ENCODE measurements at regions not wholly inside any gene's neighbourhood (a gene's known extent, or its start where the extent isn't known, plus 50 kb on each side); places are given as distances from the start of the nearest gene placed in this dataset.
A peak's percentile ranks its signal among the peaks of the same experiment; 100 is the strongest.
"Not testable (repeated sequence)": the region's sequence is repeated elsewhere in the genome, so short reads cannot be mapped to it uniquely, and the experiment has no call there.

DNA sequence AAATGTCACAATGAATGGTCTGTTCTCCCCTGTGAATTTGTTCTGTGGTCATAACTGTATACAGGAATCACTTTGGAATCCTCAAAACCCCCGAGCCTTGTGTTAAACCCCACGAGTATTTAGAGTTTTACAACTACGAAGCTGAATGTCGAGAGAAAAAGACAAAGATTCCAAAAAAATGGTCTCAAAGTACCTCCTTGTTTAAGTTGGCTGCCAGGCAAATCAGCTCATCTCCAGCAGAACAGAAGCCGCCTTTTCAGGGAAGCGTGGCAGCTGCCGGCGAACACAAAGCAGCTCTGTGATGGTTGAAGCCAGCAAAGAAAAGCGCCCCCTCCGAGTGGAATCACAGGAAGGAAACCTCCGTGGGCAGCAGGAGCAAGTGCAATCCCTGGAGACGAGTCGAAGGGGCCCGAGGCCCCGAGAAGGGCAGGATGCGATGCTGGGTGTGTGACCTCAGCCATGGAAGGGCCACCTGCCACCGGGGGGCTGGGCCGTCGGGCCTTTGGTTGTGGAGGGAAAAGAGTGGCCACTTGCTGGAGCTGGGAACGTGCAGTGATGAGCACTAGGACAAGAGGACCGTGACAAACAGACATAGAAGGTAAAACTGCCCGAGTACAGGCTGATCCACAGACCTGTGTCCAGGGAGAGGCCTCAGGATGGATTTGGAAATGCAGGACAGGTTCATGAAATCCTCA is 706.4 kb downstream of the SEMA5A start:
- Histone ChIP-seq H3K36me3 (ENCODE audit: control insufficient read depth, insufficient read depth, low read length, severe bottlenecking) (no peaks in the 10 kb centered on the region), H3K9me3 (ENCODE audit: control insufficient read depth, low read length) (no peaks in the 10 kb centered on the region), H3K27me3 (replicated peaks; ENCODE audit: control insufficient read depth, insufficient read depth, low read length) (no peaks in the 10 kb centered on the region), H3K4me3 (ENCODE audit: low read length) (no peak overlapping the region), H3K4me1 (ENCODE audit: control insufficient read depth, insufficient read depth, low read length) (peaks cover 16% of the 10 kb centered on the region), H3K9ac (ENCODE audit: low read length) (no peak overlapping the region)
- no peak for DNase-seq (ENCODE audit: low read depth)

DNA sequence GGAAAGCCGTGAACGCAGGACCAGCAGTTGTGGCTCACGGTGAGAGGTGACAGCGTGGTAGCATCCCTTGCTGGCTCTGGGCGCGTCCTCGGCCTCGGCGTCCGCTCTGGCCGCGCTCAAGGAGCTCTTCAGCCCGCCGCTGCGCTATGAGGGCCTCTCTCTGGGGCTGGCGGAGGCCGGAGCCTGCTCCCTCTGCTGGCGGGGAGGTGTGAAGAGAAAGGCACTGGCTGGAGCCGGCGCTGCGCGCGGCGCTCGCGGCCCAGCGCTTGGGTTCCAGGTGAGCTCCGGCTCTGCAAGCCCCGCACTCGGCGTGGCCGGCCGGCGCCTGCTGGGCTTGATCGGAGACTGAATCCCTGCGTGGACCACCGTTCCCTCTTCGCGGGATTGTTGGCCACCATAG is 705.6 kb downstream of the SEMA5A start:
- Histone ChIP-seq H3K4me3 (ENCODE audit: low read length) (no peak overlapping the region), H3K9me3 (ENCODE audit: control insufficient read depth, low read length) (no peaks in the 10 kb centered on the region), H3K4me1 (ENCODE audit: control insufficient read depth, insufficient read depth, low read length) (peaks cover 22% of the 10 kb centered on the region), H3K36me3 (ENCODE audit: control insufficient read depth, insufficient read depth, low read length, severe bottlenecking) (no peaks in the 10 kb centered on the region), H3K27me3 (replicated peaks; ENCODE audit: control insufficient read depth, insufficient read depth, low read length) (no peaks in the 10 kb centered on the region), H3K9ac (ENCODE audit: low read length) (no peak overlapping the region)
- no peak for DNase-seq (ENCODE audit: low read depth)

DNA sequence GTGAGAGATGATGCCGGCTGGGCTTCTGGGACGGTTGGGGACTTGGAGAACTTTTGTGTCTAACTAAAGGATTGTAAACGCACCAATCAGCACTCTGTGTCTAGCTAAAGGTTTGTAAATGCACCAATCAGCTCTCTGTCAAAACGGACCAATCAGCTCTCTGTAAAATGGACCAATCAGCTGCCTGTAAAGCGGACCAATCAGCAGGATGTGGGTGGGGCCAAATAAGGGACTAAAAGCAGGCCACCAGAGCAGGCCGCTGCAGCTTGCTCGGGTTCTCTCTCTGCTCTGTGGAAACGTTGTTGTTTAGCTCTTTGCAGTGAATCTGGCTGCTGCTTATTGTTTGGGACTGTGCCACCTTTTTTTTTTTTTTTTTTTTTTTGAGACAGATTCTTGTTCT is 705.1 kb downstream of the SEMA5A start:
- not testable (repeated sequence) for H3K9me3 ChIP-seq (ENCODE audit: control insufficient read depth, low read length); H3K27me3 ChIP-seq (replicated peaks; ENCODE audit: control insufficient read depth, insufficient read depth, low read length); DNase-seq (ENCODE audit: low read depth); H3K9ac ChIP-seq (ENCODE audit: low read length); H3K36me3 ChIP-seq (ENCODE audit: control insufficient read depth, insufficient read depth, low read length, severe bottlenecking); H3K4me3 ChIP-seq (ENCODE audit: low read length)
- H3K4me1 ChIP-seq (ENCODE audit: control insufficient read depth, insufficient read depth, low read length): peaks cover 26% of the 10 kb centered on the region

DNA sequence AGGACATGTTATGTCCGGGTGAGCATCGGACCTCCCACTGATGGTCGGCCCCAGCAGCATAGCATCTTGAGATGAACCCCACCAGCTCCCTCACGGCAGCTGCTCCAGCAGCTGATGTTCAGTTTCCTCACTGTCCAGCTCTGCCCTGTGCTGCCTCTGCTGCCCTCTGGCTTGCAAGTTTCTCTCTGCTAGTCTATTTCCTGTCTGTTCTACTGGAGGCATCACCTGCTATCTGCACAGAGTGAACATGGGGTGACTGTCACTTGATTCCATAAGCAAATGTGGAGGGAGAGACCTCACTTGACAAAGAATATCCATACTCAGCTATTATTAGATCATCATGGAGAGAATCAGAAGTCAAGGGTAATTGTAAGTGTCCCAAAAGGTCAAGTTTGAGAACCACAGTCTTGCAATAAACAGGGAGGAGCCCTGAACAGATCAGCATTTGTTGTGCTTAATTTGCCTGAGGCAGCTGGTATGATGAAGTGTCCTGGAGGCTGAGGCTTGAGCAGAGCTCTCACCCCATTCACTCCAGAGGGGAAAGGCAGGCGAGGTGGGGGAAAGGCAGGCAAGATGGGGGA is 702.8 kb downstream of the SEMA5A start:
- Histone ChIP-seq H3K9ac (ENCODE audit: low read length) (no peak overlapping the region), H3K9me3 (ENCODE audit: control insufficient read depth, low read length) (no peaks in the 10 kb centered on the region), H3K4me1 (ENCODE audit: control insufficient read depth, insufficient read depth, low read length) (peaks cover 26% of the 10 kb centered on the region), H3K4me3 (ENCODE audit: low read length) (no peak overlapping the region), H3K36me3 (ENCODE audit: control insufficient read depth, insufficient read depth, low read length, severe bottlenecking) (no peaks in the 10 kb centered on the region), H3K27me3 (replicated peaks; ENCODE audit: control insufficient read depth, insufficient read depth, low read length) (no peaks in the 10 kb centered on the region)
- DNase-seq (ENCODE audit: low read depth): peak; percentile 39

DNA sequence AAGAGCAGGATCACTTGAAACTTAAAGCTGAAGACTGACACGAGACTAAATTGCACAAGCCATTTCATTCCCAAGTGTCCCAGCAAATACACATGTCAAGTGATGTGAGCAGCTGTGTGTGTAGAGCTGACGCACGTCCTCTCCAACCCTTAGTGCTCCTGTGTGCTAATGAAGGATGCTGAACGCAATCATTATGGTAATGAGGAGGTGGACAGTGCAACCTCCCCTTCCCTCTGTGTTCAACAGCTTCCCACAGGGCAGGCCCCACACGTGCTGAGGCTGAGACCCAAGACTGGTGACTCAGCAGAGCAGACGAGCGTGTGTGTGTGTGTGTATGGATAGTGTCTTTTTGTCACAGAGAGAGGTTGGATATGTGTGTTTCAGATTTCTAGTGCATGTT is 702.1 kb downstream of the SEMA5A start:
- H3K4me1 ChIP-seq (ENCODE audit: control insufficient read depth, insufficient read depth, low read length): peaks cover 26% of the 10 kb centered on the region
- H3K27me3 ChIP-seq (replicated peaks; ENCODE audit: control insufficient read depth, insufficient read depth, low read length): no peaks in the 10 kb centered on the region
- H3K4me3 ChIP-seq (ENCODE audit: low read length): peak overlapping the region; percentile 0
- DNase-seq (ENCODE audit: low read depth): peak; percentile 63
- H3K9me3 ChIP-seq (ENCODE audit: control insufficient read depth, low read length): no peaks in the 10 kb centered on the region
- no peaks in the 10 kb centered on the region for H3K36me3 ChIP-seq (ENCODE audit: control insufficient read depth, insufficient read depth, low read length, severe bottlenecking)
- peak overlapping the region; percentile 50 for H3K9ac ChIP-seq (ENCODE audit: low read length)

DNA sequence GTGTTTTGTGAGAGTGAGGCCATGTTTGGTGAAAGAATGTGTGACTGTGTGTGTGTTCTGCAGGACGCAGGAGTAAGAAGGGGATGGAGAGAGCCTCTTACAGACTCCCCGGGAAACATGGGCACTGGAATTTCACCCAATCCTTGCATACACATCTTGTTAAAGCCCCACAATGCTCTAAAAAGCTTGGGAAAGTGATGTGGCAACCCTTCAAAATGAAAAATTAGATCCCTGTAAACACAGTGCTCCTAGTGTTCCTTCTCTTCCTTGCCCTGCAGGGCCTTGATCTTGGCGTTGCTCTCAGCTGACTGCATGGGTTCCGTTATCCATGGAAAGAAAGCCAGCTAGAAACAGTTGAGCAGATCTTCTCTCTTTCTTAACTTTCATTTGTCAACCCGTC is 701.7 kb downstream of the SEMA5A start:
- DNase-seq (ENCODE audit: low read depth): peak; percentile 18
- Histone ChIP-seq H3K36me3 (ENCODE audit: control insufficient read depth, insufficient read depth, low read length, severe bottlenecking) (no peaks in the 10 kb centered on the region), H3K9ac (ENCODE audit: low read length) (peak overlapping the region; percentile 50), H3K9me3 (ENCODE audit: control insufficient read depth, low read length) (no peaks in the 10 kb centered on the region), H3K27me3 (replicated peaks; ENCODE audit: control insufficient read depth, insufficient read depth, low read length) (no peaks in the 10 kb centered on the region), H3K4me1 (ENCODE audit: control insufficient read depth, insufficient read depth, low read length) (peaks cover 30% of the 10 kb centered on the region), H3K4me3 (ENCODE audit: low read length) (peak overlapping the region; percentile 0)

DNA sequence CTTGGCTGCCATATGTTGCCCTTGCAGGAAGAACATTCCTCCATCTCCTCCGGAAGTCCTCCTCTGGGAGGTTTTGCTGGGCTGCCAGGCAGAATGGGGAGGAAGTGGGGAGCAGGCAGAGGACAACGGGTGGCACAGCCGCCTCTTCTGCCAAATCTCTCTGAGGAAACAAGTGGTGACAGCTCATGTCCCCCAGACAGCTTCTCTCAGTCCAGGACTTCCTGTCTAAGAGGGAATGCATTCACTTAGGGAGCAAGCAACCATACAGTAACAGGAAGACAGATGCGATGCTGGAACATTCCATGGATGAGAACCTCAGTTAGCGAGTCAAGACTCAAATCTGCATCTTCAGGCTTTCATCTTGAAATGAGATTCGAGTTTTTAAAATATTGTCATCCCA is 701.0 kb downstream of the SEMA5A start:
- Histone ChIP-seq H3K4me1 (ENCODE audit: control insufficient read depth, insufficient read depth, low read length) (peaks cover 33% of the 10 kb centered on the region), H3K4me3 (ENCODE audit: low read length) (no peak overlapping the region)

DNA sequence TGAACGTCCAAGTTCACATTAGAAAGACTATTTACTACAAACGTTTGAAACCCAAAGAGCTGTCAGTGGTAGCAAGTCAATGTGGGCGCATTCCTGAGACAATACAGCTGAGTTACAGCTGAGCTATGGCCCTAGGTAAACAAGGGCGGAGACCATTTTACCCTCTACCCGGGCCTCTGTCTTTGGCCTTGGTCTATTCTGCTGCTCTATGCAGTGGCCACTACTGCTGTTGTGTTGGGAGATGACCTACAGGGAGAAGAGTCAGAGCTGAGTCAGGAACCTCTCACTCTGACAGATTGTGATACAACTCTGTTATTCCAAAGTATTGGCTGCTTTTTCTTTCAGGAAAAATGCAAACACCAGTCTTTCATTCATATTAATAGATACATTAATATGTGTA is 700.6 kb downstream of the SEMA5A start:
- Histone ChIP-seq H3K9me3 (ENCODE audit: control insufficient read depth, low read length) (no peaks in the 10 kb centered on the region), H3K27me3 (replicated peaks; ENCODE audit: control insufficient read depth, insufficient read depth, low read length) (no peaks in the 10 kb centered on the region), H3K9ac (ENCODE audit: low read length) (no peak overlapping the region), H3K4me1 (ENCODE audit: control insufficient read depth, insufficient read depth, low read length) (peaks cover 33% of the 10 kb centered on the region), H3K36me3 (ENCODE audit: control insufficient read depth, insufficient read depth, low read length, severe bottlenecking) (no peaks in the 10 kb centered on the region), H3K4me3 (ENCODE audit: low read length) (no peak overlapping the region)
- no peak for DNase-seq (ENCODE audit: low read depth)

More for the DNA sequence above, 701.0 kb downstream of the SEMA5A start:
- H3K9ac ChIP-seq (ENCODE audit: low read length): no peak overlapping the region
- no peaks in the 10 kb centered on the region for H3K9me3 ChIP-seq (ENCODE audit: control insufficient read depth, low read length)
- no peak for DNase-seq (ENCODE audit: low read depth)
- H3K36me3 ChIP-seq (ENCODE audit: control insufficient read depth, insufficient read depth, low read length, severe bottlenecking): no peaks in the 10 kb centered on the region
- H3K27me3 ChIP-seq (replicated peaks; ENCODE audit: control insufficient read depth, insufficient read depth, low read length): no peaks in the 10 kb centered on the region

DNA sequence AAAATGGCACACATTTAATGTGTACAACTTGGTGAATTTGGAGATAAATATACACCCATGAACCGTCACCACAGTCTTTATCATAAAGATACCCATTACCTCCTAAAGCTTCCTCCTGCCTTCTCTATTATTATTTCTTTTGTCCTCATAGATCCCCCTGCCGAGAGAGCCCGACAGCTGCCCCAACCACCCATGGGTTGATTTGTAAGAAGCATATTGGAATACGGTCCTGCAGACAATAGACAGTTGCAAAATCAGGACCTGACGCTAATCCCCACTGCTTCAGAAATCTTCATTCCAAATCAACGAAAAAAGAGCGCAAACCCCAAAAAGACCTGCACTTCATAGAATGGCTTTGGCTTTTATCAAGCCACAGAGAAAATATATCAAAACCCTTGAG is 697.5 kb downstream of the SEMA5A start:
- Histone ChIP-seq H3K4me3 (ENCODE audit: low read length) (no peak overlapping the region), H3K36me3 (ENCODE audit: control insufficient read depth, insufficient read depth, low read length, severe bottlenecking) (no peaks in the 10 kb centered on the region), H3K9ac (ENCODE audit: low read length) (no peak overlapping the region), H3K9me3 (ENCODE audit: control insufficient read depth, low read length) (no peaks in the 10 kb centered on the region), H3K27me3 (replicated peaks; ENCODE audit: control insufficient read depth, insufficient read depth, low read length) (no peaks in the 10 kb centered on the region), H3K4me1 (ENCODE audit: control insufficient read depth, insufficient read depth, low read length) (peaks cover 28% of the 10 kb centered on the region)
- DNase-seq (ENCODE audit: low read depth): no peak

DNA sequence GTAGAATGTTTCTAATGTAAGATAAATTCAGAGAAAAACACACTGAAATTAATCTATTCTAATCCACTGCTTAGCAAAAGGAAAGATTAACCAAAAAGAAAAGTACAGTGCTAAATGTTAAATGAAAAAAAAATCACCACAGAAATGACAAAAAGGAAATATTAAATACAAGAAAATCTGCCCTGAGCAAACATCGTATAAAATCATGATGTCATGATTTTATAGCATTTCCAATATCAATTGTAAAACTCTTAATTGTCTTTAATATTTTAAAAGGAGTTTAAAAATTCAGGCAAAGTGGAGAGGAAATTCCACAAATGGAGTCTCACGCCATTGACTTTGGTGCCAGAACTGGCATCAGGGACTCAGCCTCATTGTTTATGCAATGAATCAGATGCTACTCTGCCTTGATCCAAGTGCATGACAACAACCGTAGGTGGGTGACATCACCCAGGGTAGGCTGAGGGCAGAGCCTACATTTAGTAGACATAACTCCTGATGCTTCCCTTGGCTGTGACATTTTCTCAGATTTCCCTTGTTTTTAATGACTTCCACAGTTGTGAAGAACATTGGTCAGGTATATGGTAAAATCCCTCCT is 696.8 kb downstream of the SEMA5A start:
- no peaks in the 10 kb centered on the region for H3K9me3 ChIP-seq (ENCODE audit: control insufficient read depth, low read length)
- no peaks in the 10 kb centered on the region for H3K36me3 ChIP-seq (ENCODE audit: control insufficient read depth, insufficient read depth, low read length, severe bottlenecking)
- no peak overlapping the region for H3K4me3 ChIP-seq (ENCODE audit: low read length)
- peaks cover 20% of the 10 kb centered on the region for H3K4me1 ChIP-seq (ENCODE audit: control insufficient read depth, insufficient read depth, low read length)
- no peak overlapping the region for H3K9ac ChIP-seq (ENCODE audit: low read length)
- no peaks in the 10 kb centered on the region for H3K27me3 ChIP-seq (replicated peaks; ENCODE audit: control insufficient read depth, insufficient read depth, low read length)
- DNase-seq (ENCODE audit: low read depth): peak; percentile 82

DNA sequence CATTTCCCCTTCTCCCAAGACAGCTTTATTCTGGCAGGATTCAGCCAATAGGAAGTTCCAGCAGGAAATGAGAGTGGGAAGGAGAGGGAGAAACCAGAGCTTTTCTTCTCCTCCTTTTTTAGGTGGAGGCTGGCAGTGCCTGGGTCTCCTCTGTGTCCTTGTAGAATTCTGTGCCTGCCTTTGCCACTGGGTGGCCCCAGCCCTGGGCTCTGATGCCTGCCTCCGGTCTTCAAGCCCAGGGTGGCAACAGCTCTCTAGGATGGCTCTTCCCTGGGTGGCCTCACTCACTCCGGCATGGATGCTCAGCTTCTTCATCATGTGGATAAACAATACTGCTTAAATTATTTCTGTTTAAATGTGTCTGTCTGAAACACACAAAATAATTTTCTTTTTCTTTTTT is 694.8 kb downstream of the SEMA5A start:
- no peak overlapping the region for H3K9ac ChIP-seq (ENCODE audit: low read length)
- no peaks in the 10 kb centered on the region for H3K36me3 ChIP-seq (ENCODE audit: control insufficient read depth, insufficient read depth, low read length, severe bottlenecking)
- no peak for DNase-seq (ENCODE audit: low read depth)
- no peak overlapping the region for H3K4me3 ChIP-seq (ENCODE audit: low read length)
- peaks cover 6% of the 10 kb centered on the region for H3K4me1 ChIP-seq (ENCODE audit: control insufficient read depth, insufficient read depth, low read length)
- no peaks in the 10 kb centered on the region for H3K27me3 ChIP-seq (replicated peaks; ENCODE audit: control insufficient read depth, insufficient read depth, low read length)
- H3K9me3 ChIP-seq (ENCODE audit: control insufficient read depth, low read length): no peaks in the 10 kb centered on the region
